IMR-90 (cell line): ENCODE measurements at regions not wholly inside any gene's neighbourhood (a gene's known extent, or its start where the extent isn't known, plus 50 kb on each side); places are given as distances from the start of the nearest gene placed in this dataset.

Experiments
- ATAC-seq: fragments of 200-7000 bp; cut with Tn5 transposase; 2 replicates; pipeline ENCODE4 v1.9.1; 2020; ENCODE audit warnings: low read depth, mild to moderate bottlenecking, moderate library complexity
- BruUV-seq: library from RNA; stranded (reverse); fragments of 400-500 nt; replicated peaks from 2 replicates; lab custom pipeline; 2021; lab: Mats Ljungman, UMichigan
- CTCF ChIA-PET: fragments of 300-600 bp; formaldehyde crosslinking; extraction: SDS; loops from one replicate; lab custom pipeline; 2021; ENCODE audit warnings: antibody characterized with exemption; lab: Yijun Ruan, JAX
- POLR2A ChIA-PET: fragments of 300-600 bp; sonication (Branson Sonifier 250); formaldehyde crosslinking; loops from one replicate; lab custom pipeline; 2022; ENCODE audit warnings: antibody characterized with exemption; ENCODE audit not compliant: unreplicated experiment; lab: Charles Lee
- DNase-seq: peaks from one replicate; pipeline ENCODE4 v3.0.0; 2013
- H2AFZ ChIP-seq: replicated peaks from 2 replicates; pipeline ENCODE3; 2013; ENCODE audit warnings: low read length, mild to moderate bottlenecking; ENCODE audit not compliant: poor library complexity
- H2AK5ac ChIP-seq: 2 replicates; pipeline ENCODE4 v1.6.1; 2013; ENCODE audit warnings: low read depth, low read length, inconsistent platforms
- H2AK9ac ChIP-seq: replicated peaks from 2 replicates; pipeline ENCODE3; 2013; ENCODE audit warnings: mild to moderate bottlenecking, low read depth, low read length, moderate library complexity; ENCODE audit not compliant: poor library complexity
- H2BK120ac ChIP-seq: 2 replicates; pipeline ENCODE4 v1.6.1; 2013; ENCODE audit warnings: low read depth, low read length, inconsistent platforms
- H2BK15ac ChIP-seq: 3 replicates; pipeline ENCODE4 v1.6.1; 2013; ENCODE audit warnings: low read depth, low read length, inconsistent platforms
- H2BK20ac ChIP-seq: 2 replicates; pipeline ENCODE4 v1.6.1; 2013; ENCODE audit warnings: low read depth, mild to moderate bottlenecking, inconsistent platforms, low read length, moderate library complexity
- H2BK5ac ChIP-seq: 2 replicates; pipeline ENCODE4 v1.6.1; 2013; ENCODE audit warnings: mild to moderate bottlenecking, low read depth, low read length, inconsistent platforms; ENCODE audit not compliant: poor library complexity, severe bottlenecking
- H3K14ac ChIP-seq: replicated peaks from 2 replicates; pipeline ENCODE4 v1.6.1; 2013; ENCODE audit warnings: low read depth, low read length, inconsistent platforms
- H3K18ac ChIP-seq: 2 replicates; pipeline ENCODE4 v1.6.1; 2013; ENCODE audit warnings: low read depth, low read length, control low read depth
- H3K23ac ChIP-seq: 2 replicates; pipeline ENCODE4 v1.6.1; 2013; ENCODE audit warnings: low read depth, low read length, inconsistent platforms
- H3K27ac ChIP-seq: 2 replicates; pipeline ENCODE4 v1.5.1; 2013; ENCODE audit warnings: mild to moderate bottlenecking, control low read depth, low read length; ENCODE audit not compliant: insufficient read depth
- H3K27me3 ChIP-seq: 2 replicates; pipeline ENCODE4 v1.6.1; 2013; ENCODE audit warnings: low read length; ENCODE audit not compliant: control insufficient read depth, insufficient read depth
- H3K36me3 ChIP-seq: 2 replicates; pipeline ENCODE4 v1.6.1; 2013; ENCODE audit warnings: low read length, mixed read lengths; ENCODE audit not compliant: control insufficient read depth, insufficient read depth
- H3K4ac ChIP-seq: 2 replicates; pipeline ENCODE4 v1.6.1; 2013; ENCODE audit warnings: low read depth, low read length, inconsistent platforms
- H3K4me1 ChIP-seq: 2 replicates; pipeline ENCODE4 v1.6.1; 2013; ENCODE audit warnings: low read length, mixed read lengths; ENCODE audit not compliant: control insufficient read depth, insufficient read depth
- H3K4me2 ChIP-seq: 2 replicates; pipeline ENCODE4 v1.6.1; 2013; ENCODE audit warnings: low read depth, mild to moderate bottlenecking, control low read depth, low read length, moderate library complexity
- H3K4me3 ChIP-seq: 2 replicates; pipeline ENCODE4 v1.5.1; 2013; ENCODE audit warnings: low read depth, mild to moderate bottlenecking, control low read depth, low read length, moderate library complexity; ENCODE audit not compliant: insufficient read depth
- H3K56ac ChIP-seq: 2 replicates; pipeline ENCODE4 v1.6.1; 2013; ENCODE audit warnings: low read length, inconsistent platforms; ENCODE audit not compliant: insufficient read depth; ENCODE audit errors: extremely low read depth
- H3K79me1 ChIP-seq, 2 experiments: 2 replicates each; pipeline ENCODE4 v1.6.1; 2013; ENCODE audit warnings: low read length in 2 of 2, inconsistent platforms in 1 of 2, low read depth in 1 of 2
- H3K9ac ChIP-seq: 2 replicates; pipeline ENCODE4 v1.6.1; 2013; ENCODE audit warnings: low read depth, low read length, control low read depth
- H3K9me1 ChIP-seq: 2 replicates; pipeline ENCODE4 v1.6.1; 2013; ENCODE audit warnings: low read length, inconsistent platforms; ENCODE audit not compliant: insufficient read depth
- H3K9me3 ChIP-seq: 2 replicates; pipeline ENCODE4 v1.6.1; 2013; ENCODE audit warnings: low read length; ENCODE audit not compliant: control insufficient read depth, insufficient read depth
- H4K20me1 ChIP-seq: 2 replicates; pipeline ENCODE4 v1.6.1; 2013; ENCODE audit warnings: low read length, inconsistent platforms; ENCODE audit not compliant: insufficient read depth
- H4K5ac ChIP-seq: 2 replicates; pipeline ENCODE4 v1.6.1; 2013; ENCODE audit warnings: mild to moderate bottlenecking, low read depth, low read length, control low read depth
- H4K8ac ChIP-seq, 2 experiments: 2 replicates each; pipeline ENCODE4 v1.6.1; 2013; ENCODE audit warnings: low read depth in 2 of 2, low read length in 2 of 2, control low read depth in 1 of 2, inconsistent platforms in 1 of 2
- H4K91ac ChIP-seq: 2 replicates; pipeline ENCODE4 v1.6.1; 2013; ENCODE audit warnings: low read depth, low read length, inconsistent platforms; ENCODE audit not compliant: insufficient read depth
- BHLHE40 ChIP-seq: fragments of 150-350 bp; IDR thresholded peaks from 2 replicates; pipeline ENCODE4 v1.6.1; 2016; ENCODE audit warnings: mild to moderate bottlenecking, low read depth, low read length
- FOS ChIP-seq: fragments of 150-350 bp; IDR thresholded peaks from 2 replicates; pipeline ENCODE4 v1.6.1; 2016; ENCODE audit warnings: low read depth, low read length
- MXI1 ChIP-seq: IDR thresholded peaks from 2 replicates; pipeline ENCODE4 v1.6.1; 2012; ENCODE audit warnings: low read depth, mild to moderate bottlenecking, low read length, moderate library complexity, borderline replicate concordance
- POLR2A ChIP-seq: IDR thresholded peaks from 2 replicates; pipeline ENCODE4 v1.6.1; 2012; ENCODE audit warnings: mild to moderate bottlenecking, low read depth, low read length
- RAD21 ChIP-seq: IDR thresholded peaks from 2 replicates; pipeline ENCODE4 v1.6.1; 2012; ENCODE audit warnings: low read length, improper control_type of control experiment
- WGBS, 2 experiments: methylation state at CpG; one replicate each; pipeline versions ENCODE4 v1.1.5 to v1.1.7; 2013; ENCODE audit warnings: missing lambda C conversion rate in 2 of 2; ENCODE audit not compliant: insufficient read length in 1 of 2; ENCODE audit errors: extremely low coverage in 2 of 2; 5-methylcytosine and 5-hydroxymethylcytosine counted together
- dilution Hi-C: fragments of 300-500 bp; cut with HindIII; formaldehyde crosslinking; loops from one replicate; pipeline ENCODE4 v1.14.3; 2018; ENCODE audit warnings: low sequenced_read_pairs; ENCODE audit not compliant: unreplicated experiment
- in situ Hi-C: fragments of 300-500 bp; cut with MboI; formaldehyde crosslinking; loops from 3 replicates; pipeline ENCODE4 v1.14.3; 2019; ENCODE audit warnings: low sequenced_read_pairs, inconsistent platforms, mixed read lengths
- intact Hi-C: fragments of 100-400 bp; cut with micrococcal nuclease; formaldehyde crosslinking; loops from 2 replicates; pipeline ENCODE4 v1.10.0; 2022
- TF ChIP-seq, protein P1 (sequence below): fragments of 150-350 bp; IDR thresholded peaks from 2 replicates; pipeline ENCODE4 v1.6.1; 2016; ENCODE audit warnings: low read depth, mild to moderate bottlenecking, low read length, moderate library complexity, borderline replicate concordance
- TF ChIP-seq, protein P2 (sequence below): conservative IDR thresholded peaks from 2 replicates; pipeline ENCODE4 v1.5.1; 2012; ENCODE audit warnings: mild to moderate bottlenecking, low read depth, low read length, improper control_type of control experiment

DNA sequence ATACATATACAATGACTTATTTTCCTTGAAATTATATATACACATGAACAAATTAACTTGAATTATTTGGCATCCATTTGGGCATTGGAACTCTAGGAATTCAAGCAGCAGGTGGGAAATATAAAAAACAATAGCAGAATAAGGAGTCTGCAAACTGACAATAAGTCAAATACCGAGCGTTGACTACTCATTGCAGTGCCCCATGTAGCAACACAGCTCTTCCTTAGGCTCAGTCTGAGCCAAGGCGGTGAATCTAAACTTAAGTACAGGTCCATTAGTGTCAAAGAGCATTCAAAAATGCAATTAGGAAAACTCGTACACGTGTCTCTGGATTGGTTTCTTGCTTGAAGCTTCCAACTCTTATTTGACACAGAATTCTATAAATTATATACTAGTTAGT lies 462.5 kb upstream of the KLF12 start:
- Histone ChIP-seq H3K9me1 (no peaks in the 10 kb centered on the region), H2BK20ac (no peak overlapping the region), H3K18ac (no peak overlapping the region), H2BK5ac (no peak overlapping the region), H2AFZ (no peak overlapping the region), H3K9me3 (no peaks in the 10 kb centered on the region), H4K8ac (no peak overlapping the region), H3K36me3 (no peaks in the 10 kb centered on the region), H2BK15ac (no peak overlapping the region), H3K4ac (no peak overlapping the region), H3K4me2 (no peak overlapping the region), H3K14ac (no peak overlapping the region), H3K4me1 (no peaks in the 10 kb centered on the region), H3K79me1 (no peaks in the 10 kb centered on the region), H3K56ac (no peak overlapping the region), H4K5ac (no peak overlapping the region), H2BK120ac (no peak overlapping the region), H2AK9ac (no peak overlapping the region), H3K9ac (no peak overlapping the region), H4K91ac (no peak overlapping the region), H3K27me3 (no peaks in the 10 kb centered on the region), H3K27ac (no peak overlapping the region), H2AK5ac (no peak overlapping the region), H3K4me3 (no peak overlapping the region), H3K23ac (no peak overlapping the region), H4K20me1 (no peaks in the 10 kb centered on the region)
- dilution Hi-C loops (no loop called here), intact Hi-C loops (no loop called here), in situ Hi-C loops (no loop called here)
- CTCF ChIA-PET: no interaction called here
- ATAC-seq (no peak), DNase-seq (no peak)
- TF ChIP-seq, protein P1, sequence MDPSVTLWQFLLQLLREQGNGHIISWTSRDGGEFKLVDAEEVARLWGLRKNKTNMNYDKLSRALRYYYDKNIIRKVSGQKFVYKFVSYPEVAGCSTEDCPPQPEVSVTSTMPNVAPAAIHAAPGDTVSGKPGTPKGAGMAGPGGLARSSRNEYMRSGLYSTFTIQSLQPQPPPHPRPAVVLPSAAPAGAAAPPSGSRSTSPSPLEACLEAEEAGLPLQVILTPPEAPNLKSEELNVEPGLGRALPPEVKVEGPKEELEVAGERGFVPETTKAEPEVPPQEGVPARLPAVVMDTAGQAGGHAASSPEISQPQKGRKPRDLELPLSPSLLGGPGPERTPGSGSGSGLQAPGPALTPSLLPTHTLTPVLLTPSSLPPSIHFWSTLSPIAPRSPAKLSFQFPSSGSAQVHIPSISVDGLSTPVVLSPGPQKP: no peak
- no peak for TF ChIP-seq MXI1
- no peak for TF ChIP-seq RAD21
- no peak for TF ChIP-seq POLR2A
- no peak for TF ChIP-seq BHLHE40
- TF ChIP-seq, protein P2, sequence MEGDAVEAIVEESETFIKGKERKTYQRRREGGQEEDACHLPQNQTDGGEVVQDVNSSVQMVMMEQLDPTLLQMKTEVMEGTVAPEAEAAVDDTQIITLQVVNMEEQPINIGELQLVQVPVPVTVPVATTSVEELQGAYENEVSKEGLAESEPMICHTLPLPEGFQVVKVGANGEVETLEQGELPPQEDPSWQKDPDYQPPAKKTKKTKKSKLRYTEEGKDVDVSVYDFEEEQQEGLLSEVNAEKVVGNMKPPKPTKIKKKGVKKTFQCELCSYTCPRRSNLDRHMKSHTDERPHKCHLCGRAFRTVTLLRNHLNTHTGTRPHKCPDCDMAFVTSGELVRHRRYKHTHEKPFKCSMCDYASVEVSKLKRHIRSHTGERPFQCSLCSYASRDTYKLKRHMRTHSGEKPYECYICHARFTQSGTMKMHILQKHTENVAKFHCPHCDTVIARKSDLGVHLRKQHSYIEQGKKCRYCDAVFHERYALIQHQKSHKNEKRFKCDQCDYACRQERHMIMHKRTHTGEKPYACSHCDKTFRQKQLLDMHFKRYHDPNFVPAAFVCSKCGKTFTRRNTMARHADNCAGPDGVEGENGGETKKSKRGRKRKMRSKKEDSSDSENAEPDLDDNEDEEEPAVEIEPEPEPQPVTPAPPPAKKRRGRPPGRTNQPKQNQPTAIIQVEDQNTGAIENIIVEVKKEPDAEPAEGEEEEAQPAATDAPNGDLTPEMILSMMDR: no peak
- no peak for TF ChIP-seq FOS
- POLR2A ChIA-PET: no interaction called here
- WGBS, 2 experiments: 75% methylated on average over 2 of the region's 5 CpGs; no CpG with 5 or more reads in 1 of the 2 experiments
- BruUV-seq: no TSS peak
